GM23338 (cell line): ENCODE measurements at regions not wholly inside any gene's neighbourhood (a gene's known extent, or its start where the extent isn't known, plus 50 kb on each side); places are given as distances from the start of the nearest gene placed in this dataset.

Source experiments
- CREB1 ChIP-seq: fragments of 250-450 bp; sonication (Bioruptor Pico); IDR thresholded peaks from 2 replicates; pipeline ENCODE4 v1.5.0; 2020; ENCODE audit warnings: low read depth, mild to moderate bottlenecking, moderate library complexity
- CTCF ChIP-seq, 2 experiments: fragments of 200-600 bp in 1 of 2; sonication (generic) in 1 of 2; conservative IDR thresholded peaks; 2 replicates each; pipeline versions ENCODE4 v1.5.1 to v1.6.1; 2016 to 2017; ENCODE audit warnings: antibody characterized with exemption in 2 of 2, low read depth in 2 of 2, mild to moderate bottlenecking in 2 of 2, moderate library complexity in 1 of 2
- EZH2 ChIP-seq: fragments of 200-600 bp; sonication (generic); IDR thresholded peaks from one replicate; pipeline ENCODE4 v1.8.0; 2017; ENCODE audit warnings: antibody characterized with exemption, mild to moderate bottlenecking, low read depth; ENCODE audit not compliant: unreplicated experiment
- EZH2phosphoT487 ChIP-seq: fragments of 200-600 bp; sonication (generic); IDR thresholded peaks from one replicate; pipeline ENCODE4 v1.8.1; 2018; ENCODE audit warnings: antibody characterized with exemption; ENCODE audit not compliant: unreplicated experiment
- JUNB ChIP-seq: IDR thresholded peaks from one replicate; pipeline ENCODE4 v1.6.1; 2016; ENCODE audit warnings: antibody characterized with exemption; ENCODE audit not compliant: unreplicated experiment
- POLR2AphosphoS5 ChIP-seq: IDR thresholded peaks from 2 replicates; pipeline ENCODE4 v1.6.1; 2016; ENCODE audit warnings: antibody characterized with exemption, low read depth
- REST ChIP-seq: IDR thresholded peaks from one replicate; pipeline ENCODE4 v1.6.1; 2018; ENCODE audit warnings: antibody characterized with exemption; ENCODE audit not compliant: unreplicated experiment
- ZNF114 ChIP-seq: fragments of 250-450 bp; sonication (Bioruptor Pico); IDR thresholded peaks from 2 replicates; pipeline ENCODE4 v1.5.0; 2020; ENCODE audit warnings: mild to moderate bottlenecking, moderate library complexity
- ZNF462 ChIP-seq: fragments of 250-450 bp; sonication (Bioruptor Pico); IDR thresholded peaks from 2 replicates; pipeline ENCODE4 v1.5.0; 2020; ENCODE audit warnings: mild to moderate bottlenecking, moderate library complexity

- TF ChIP-seq CTCF (conservative IDR thresholded peaks at IDR 0.05; ENCODE audit: low read depth in 2 of 2) (no peak), EZH2 (no peak), POLR2AphosphoS5 (no peak), REST (no peak), ZNF462 (no peak), CREB1 (CRISPR knock-in tag) (no peak), EZH2phosphoT487 (no peak), ZNF114 (CRISPR knock-in tag) (no peak), JUNB (no peak)
Observed at GRCh38 chr11:88405853-88406252, 68.3 kb upstream of the CTSC start.
